SKM-1 (cell line): ENCODE measurements at regions not wholly inside any gene's neighbourhood (a gene's known extent, or its start where the extent isn't known, plus 50 kb on each side); places are given as distances from the start of the nearest gene placed in this dataset.
"Not testable (repeated sequence)": the region's sequence is repeated elsewhere in the genome, so short reads cannot be mapped to it uniquely, and the experiment has no call there.

Source experiments
- DNase-seq: peaks from one replicate; lab custom pipeline; 2025; ENCODE audit not compliant: unreplicated experiment; lab: John Stamatoyannopoulos, UW

- no peak for DNase-seq
These were observed 449.4 kb upstream of the OR4E1 start for GRCh38 chr14:22122829-22123560.

DNA sequence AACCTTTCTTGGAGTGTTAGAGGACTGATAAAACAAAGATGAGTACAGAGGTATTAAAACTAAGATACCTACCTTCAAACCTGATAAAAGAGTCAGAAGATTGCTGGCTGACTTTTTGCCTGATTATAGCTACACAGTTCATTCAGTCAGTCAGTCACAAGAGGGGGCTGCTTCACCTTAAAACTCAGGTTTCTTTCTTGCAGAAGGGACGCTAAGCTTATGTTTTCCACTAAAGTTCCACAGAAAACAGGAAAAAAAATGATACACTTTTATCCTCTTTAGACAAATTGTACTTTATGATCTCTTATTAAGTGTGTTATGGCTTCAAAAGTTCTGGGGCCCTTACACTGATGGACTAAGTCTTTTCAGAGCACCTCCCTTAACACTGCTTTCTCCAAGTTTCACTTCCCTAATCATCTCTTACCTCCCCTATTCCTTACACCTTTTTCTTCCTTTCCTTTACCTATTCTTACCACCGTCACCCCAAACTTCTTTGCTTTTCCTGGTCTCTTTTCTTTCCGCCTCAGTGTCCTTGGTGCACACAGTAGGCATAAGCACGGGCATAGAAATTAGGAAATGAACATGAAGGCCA, 448.7 kb upstream of the OR4E1 start:
- DNase-seq: no peak

GRCh38 chr14:22118899-22119477, 445.4 kb upstream of the OR4E1 start:
- DNase-seq: no peak

DNA sequence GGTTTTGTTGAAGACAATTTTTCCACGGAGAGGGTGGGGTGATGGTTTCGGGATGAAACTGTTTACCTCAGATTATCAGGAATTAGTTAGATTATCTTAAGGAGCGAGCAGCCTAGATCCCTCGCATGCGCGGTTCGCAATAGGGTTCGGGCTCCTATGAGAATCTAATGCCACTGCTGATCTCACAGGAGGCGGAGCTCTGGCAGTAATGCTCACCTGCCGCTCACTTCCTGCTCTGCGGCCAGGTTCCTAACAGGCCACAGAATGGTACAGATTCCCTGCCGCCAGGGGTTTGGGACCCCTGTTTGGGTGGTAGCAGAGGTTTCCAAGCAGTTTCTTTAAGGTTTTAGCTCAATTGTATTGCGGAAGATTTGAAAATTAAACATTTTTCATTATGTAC, 439.8 kb upstream of the OR4E1 start:
- DNase-seq: no peak

GRCh38 chr14:22112004-22112403, 438.4 kb upstream of the OR4E1 start:
- DNase-seq: no peak

DNA sequence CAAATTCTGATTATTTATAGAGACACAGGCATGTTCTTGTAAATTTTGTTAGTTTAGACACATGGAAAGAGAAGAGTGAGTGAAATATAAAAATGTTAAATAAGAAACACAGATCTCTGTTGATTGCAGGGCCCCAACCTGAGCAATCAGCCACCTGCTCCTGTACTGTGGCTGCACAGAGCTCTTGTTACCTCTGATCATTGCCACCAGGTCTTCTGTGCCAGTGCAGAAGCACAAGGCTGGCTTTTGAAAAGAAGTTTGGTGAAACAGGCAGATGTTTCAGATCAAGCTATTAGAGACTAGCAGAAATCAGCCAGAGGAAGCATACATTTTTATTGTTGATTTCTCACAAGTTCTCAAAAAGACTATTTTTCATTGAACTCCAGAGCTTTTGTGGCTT, 434.1 kb upstream of the OR4E1 start:
- no peak for DNase-seq

DNA sequence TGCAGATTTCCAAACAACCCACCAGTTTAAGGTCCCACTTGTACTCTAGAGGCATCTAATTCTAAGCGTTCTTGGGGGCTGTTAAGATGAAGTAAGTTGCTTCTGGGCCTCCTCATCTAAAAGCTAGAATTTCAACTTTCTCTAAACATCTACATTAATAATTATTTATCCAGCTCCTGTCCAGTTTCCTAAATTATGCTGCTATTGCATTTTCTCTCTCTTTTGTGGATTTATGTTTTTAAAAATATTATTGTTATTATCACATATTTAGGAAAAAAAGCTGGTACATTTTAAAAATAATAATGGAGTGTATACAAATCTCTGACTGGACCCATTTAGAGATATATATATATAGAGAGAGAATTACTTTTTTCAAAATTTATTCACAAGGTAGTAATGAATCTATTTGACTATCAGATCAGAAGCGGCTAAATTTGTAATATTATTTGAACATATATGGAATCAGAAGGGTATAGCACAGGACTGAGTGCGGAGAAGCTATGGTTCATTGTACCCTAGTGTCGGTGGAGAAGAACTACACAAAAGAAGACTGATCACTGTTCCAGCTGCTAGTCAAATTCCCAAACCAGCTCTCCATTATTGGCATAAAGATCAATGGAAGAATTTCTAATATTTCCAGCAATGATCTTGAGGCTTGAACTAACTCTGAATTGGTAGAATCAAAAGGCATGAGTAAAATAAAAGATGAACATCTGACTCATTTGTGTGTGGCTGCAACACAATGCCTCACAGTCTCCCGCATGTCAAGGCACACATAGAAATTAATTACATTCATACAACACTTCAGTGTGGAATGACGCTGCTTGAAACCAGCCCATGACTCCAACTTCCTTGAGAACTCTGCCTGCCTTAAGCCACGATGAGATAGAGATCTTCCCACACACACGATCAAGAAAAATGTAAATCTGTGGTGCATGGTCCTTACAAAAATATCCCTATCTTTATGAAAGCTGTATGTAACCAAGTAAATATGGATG, 433.4 kb upstream of the OR4E1 start:
- no peak for DNase-seq

GRCh38 chr14:22105624-22106006, 432.0 kb upstream of the OR4E1 start:
- no peak for DNase-seq

DNA sequence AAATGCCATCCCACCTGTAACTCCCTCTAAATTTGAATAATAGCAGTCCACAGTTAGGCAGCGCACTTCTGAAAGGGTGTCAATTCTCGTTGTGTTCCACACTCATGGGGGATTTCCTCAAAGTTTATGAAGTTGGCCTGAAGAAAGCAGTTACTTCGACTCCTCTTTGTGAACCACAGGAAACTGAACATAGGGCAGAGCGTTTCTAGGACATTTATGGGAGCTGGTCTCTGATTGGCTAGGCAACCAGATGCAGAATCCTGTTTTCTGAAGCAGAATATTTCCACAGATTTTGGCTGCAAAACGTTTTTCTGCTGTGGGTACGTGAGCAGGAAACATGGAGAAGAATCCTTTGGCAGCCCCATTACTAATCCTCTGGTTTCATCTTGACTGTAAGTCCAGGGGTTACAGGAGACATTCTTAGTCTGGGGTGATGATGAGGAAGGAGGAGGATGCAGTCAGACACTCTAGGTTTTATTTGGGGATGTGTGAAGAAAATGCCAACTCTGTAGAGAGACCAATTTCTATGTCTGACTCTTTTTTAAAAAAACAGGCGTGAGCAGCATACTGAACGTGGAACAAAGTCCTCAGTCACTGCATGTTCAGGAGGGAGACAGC, 431.5 kb upstream of the OR4E1 start:
- no peak for DNase-seq

DNA sequence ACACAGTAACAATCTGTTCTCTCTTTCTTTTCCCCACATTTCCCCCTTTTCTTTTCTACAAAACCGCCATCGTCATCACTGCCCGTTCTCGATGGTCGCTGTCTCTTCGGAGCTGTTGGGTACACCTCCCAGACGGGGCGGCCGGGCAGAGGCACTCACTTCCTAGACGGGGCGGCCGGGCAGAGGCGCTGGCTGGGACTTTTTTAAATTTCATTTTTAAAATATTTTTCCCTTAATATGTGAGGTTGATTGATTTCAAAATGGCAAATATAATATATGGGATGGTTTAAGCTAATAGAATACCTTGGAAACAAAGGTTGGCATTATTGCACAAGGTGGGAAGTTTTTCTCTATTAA, 427.1 kb upstream of the OR4E1 start:
- not testable (repeated sequence) for DNase-seq

DNA sequence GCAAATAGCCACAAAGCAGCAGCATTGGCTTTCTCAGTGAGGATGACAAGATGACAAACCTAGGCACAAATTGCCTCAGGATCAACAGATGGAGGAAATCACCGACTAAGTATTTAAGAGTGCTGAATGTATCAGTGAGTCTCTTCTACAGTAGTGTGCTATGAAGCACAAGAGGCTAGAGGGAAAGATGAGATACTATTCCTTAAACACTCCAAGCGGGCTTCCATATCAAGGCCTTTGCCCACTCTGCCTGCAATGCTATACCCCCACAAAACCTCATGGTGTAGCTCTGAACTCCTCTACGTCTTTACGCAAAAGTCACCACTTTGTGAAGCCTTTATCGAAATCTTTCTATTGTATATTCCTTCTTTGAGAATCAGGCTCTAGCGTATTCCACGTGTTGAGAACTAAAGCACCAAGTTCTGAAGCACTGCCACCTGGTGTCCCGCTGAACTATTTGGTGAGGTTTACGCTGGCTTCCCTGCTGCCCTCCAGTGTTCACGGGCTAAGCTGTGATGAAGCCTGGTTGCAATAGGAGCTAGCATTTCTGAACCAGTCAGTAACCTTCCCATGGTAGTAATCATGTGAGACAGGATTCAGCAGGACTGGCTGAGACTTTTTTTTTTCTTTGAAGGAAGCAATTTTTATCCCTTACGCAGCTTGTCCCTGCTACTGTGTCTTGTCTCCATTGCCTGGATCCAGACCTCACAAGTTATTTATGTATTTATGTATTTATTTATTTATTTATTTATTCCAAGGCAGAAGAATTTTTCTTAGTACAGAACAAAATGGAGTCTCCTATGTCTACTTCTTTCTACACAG, 426.5 kb upstream of the OR4E1 start:
- peak; percentile 5 for DNase-seq

GRCh38 chr14:22098435-22098834, 424.8 kb upstream of the OR4E1 start:
- DNase-seq: no peak

GRCh38 chr14:22097586-22098292, 424.1 kb upstream of the OR4E1 start:
- DNase-seq: no peak

GRCh38 chr14:22097072-22097471, 423.5 kb upstream of the OR4E1 start:
- DNase-seq: no peak

DNA sequence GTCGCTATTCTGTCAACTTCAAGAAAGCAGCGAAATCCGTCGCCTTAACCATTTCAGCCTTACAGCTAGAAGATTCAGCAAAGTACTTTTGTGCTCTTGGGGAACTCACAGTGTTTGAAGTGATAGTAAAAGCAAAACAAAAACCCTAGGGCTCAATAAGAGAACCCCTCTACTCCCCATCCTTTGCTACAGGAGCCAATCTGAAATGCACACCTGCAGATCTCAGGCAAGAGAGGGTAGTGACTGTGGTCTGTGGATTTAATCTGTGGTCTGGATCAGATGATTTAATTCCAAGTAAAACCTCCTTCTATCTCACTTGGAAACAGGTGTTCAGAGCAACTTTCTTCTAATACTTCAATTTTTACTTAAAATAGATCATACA, 422.9 kb upstream of the OR4E1 start:
- no peak for DNase-seq

- DNase-seq: no peak
These were observed 422.4 kb upstream of the OR4E1 start for GRCh38 chr14:22095860-22096513.

DNA sequence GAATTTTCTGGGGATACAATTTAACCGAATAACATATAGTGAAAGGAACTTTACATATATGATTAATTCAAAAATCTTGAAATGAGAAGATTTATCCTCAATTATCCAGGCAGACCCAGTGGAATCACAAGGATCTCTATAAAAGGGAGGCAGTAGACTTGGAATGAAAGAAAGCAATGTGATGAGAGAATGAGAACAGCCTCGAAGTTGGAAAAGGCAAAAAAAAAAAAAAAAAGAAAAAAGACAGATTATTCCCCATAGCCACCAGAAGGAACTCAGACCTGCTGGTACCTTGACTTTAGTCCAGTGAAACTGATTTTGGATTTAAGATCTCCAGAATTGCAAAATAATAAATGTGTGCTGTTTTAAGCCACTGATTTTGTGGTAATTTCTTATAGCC, 416.3 kb upstream of the OR4E1 start:
- DNase-seq: no peak

DNA sequence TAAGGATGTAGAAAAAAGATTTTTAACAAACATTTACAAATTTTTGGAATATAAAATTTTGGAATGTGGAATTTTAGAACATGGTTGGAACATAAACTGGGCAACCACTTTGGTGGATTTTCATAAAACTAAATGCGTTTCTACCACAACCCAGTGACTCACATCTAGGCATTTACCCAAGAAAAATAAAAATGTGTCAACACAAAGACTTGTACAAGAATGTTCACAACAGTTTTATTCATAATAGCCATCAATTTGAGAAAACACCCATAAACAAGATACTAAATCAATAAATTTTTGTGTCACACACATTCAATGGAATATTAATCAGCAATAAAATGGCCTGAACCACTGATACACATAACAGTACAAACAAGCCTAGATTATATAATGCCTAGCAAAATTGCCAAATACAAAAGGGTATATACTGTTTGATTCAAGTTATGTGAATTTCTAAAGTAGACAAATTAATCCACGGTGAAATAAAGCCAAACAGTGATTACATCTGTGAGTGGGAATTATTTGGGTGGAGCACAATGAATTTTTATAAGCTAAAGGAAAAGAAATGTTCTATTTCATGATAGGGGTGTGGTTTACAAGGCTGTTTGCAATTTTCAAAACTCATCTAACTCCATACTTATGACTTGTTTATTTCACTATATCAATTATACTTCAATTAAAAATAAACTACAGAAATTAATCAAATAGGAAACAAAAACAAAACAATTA, 415.2 kb upstream of the OR4E1 start:
- DNase-seq: no peak
